ENCODE measurements at regions not wholly inside any gene's neighbourhood (a gene's known extent, or its start where the extent isn't known, plus 50 kb on each side); places are given as distances from the start of the nearest gene placed in this dataset.

- Histone ChIP-seq H2BK120ac (replicated peaks; ENCODE audit: low read depth, low read length) (no peak overlapping the region), H2BK20ac (ENCODE audit: low read length) (no peak overlapping the region), H3K79me2 (ENCODE audit: control insufficient read depth in 1 of 2, insufficient read depth in 2 of 2, low read length in 2 of 2) (no peaks in the 10 kb centered on the region), H3K23me2 (ENCODE audit: low read depth, low read length) (no peaks in the 10 kb centered on the region), H2BK15ac (ENCODE audit: low read length) (no peak overlapping the region), H3K14ac (ENCODE audit: insufficient read length) (no peak overlapping the region), H2AFZ (ENCODE audit: low read length) (no peak overlapping the region), H4K5ac (ENCODE audit: insufficient read length, low read depth, low read length) (no peak overlapping the region), H4K8ac (ENCODE audit: extremely low read depth, insufficient read depth, low read length) (no peak overlapping the region), H4K91ac (replicated peaks; ENCODE audit: insufficient read length, low read length) (no peak overlapping the region), H3K79me1 (ENCODE audit: low read depth, low read length) (no peaks in the 10 kb centered on the region), H4K20me1 (replicated peaks in 1 of 2; ENCODE audit: control insufficient read depth in 1 of 2, insufficient read depth in 2 of 2, low read length in 2 of 2) (no peaks in the 10 kb centered on the region), H3K23ac (ENCODE audit: insufficient read length) (no peak overlapping the region), H3K18ac (ENCODE audit: extremely low read depth, low read length) (no peak overlapping the region), H3K9me3 (ENCODE audit: insufficient read depth in 2 of 2, low read depth in 1 of 2, low read length in 1 of 2) (peaks cover 73 to 87% of the 10 kb centered on the region in 2 experiments), H3K27me3 (replicated peaks in 1 of 4; ENCODE audit: control insufficient read depth in 3 of 4, extremely low read depth in 1 of 4, insufficient read depth in 3 of 4, low read length in 3 of 4) (no peaks in the 10 kb centered on the region), H3K56ac (replicated peaks; ENCODE audit: insufficient read length, low read depth, low read length) (no peak overlapping the region), H3K36me3 (ENCODE audit: control insufficient read depth in 2 of 4, insufficient read depth in 4 of 4, low read length in 3 of 4) (no peaks in the 10 kb centered on the region; a peak in 1 of 8 replicates), H3K4me2 (ENCODE audit: insufficient read depth in 1 of 2, low read depth in 2 of 2, low read length in 2 of 2) (no peak overlapping the region), H2AK5ac (ENCODE audit: low read depth, low read length) (no peak overlapping the region), H2BK12ac (ENCODE audit: low read depth, low read length) (no peak overlapping the region), H3K27ac (ENCODE audit: low read depth, low read length) (no peak overlapping the region), H3K4me1 (replicated peaks in 1 of 4; ENCODE audit: control insufficient read depth in 3 of 4, insufficient read depth in 4 of 4, low read length in 3 of 4) (no peaks in the 10 kb centered on the region), H3K9ac (replicated peaks in 1 of 4; ENCODE audit: extremely low read depth in 1 of 4, low read depth in 3 of 4, low read length in 3 of 4) (no peak overlapping the region), H2BK5ac (ENCODE audit: low read depth, low read length) (no peak overlapping the region), H3K4ac (replicated peaks; ENCODE audit: insufficient read length, low read depth, low read length) (no peak overlapping the region), H3K4me3 (ENCODE audit: extremely low read depth in 1 of 4, insufficient read depth in 2 of 4, low read depth in 3 of 4, low read length in 4 of 4) (no peak overlapping the region)
- WGBS, 2 experiments (ENCODE audit: extremely low coverage in 1 of 2, insufficient coverage in 1 of 2, insufficient read length in 1 of 2, insufficient replicate concordance in 2 of 2, low coverage in 1 of 2, low lambda C conversion rate in 2 of 2, missing lambda C conversion rate in 1 of 2), result 81% methylated on average over 12 of the region's 12 CpGs; no CpG with 5 or more reads in 1 of the 2 experiments
- DNase-seq (ENCODE audit: low read depth in 1 of 2, low spot score in 2 of 2), result no peak
- no peak for FAIRE-seq
- ChIA-PET CTCF (ENCODE audit: partially characterized antibody) (interaction anchor here (0.7 kb wide), 1 partner anchor 41 kb away, joined by 3 read pairs; no protein-coding TSS in a partner anchor), POLR2A (ENCODE audit: partially characterized antibody) (no interaction called here)
- no peak for TF ChIP-seq JUND (IDR thresholded peaks at IDR 0.05; ENCODE audit: low read length)
- no peak for TF ChIP-seq SUZ12 (IDR thresholded peaks at IDR 0.05; ENCODE audit: low read length)
- TF ChIP-seq KDM1A (IDR thresholded peaks at IDR 0.05; ENCODE audit: borderline replicate concordance, low read length), result no peak
- TF ChIP-seq CBX5 (IDR thresholded peaks at IDR 0.05; ENCODE audit: low read depth, low read length), result no peak
These were observed 1095.9 kb downstream of the TMEM121 start for GRCh38 chr14:106622200-106622745.

All from H1 (cell line).